ENCODE measurements at regions not wholly inside any gene's neighbourhood (a gene's known extent, or its start where the extent isn't known, plus 50 kb on each side); places are given as distances from the start of the nearest gene placed in this dataset.

DNA sequence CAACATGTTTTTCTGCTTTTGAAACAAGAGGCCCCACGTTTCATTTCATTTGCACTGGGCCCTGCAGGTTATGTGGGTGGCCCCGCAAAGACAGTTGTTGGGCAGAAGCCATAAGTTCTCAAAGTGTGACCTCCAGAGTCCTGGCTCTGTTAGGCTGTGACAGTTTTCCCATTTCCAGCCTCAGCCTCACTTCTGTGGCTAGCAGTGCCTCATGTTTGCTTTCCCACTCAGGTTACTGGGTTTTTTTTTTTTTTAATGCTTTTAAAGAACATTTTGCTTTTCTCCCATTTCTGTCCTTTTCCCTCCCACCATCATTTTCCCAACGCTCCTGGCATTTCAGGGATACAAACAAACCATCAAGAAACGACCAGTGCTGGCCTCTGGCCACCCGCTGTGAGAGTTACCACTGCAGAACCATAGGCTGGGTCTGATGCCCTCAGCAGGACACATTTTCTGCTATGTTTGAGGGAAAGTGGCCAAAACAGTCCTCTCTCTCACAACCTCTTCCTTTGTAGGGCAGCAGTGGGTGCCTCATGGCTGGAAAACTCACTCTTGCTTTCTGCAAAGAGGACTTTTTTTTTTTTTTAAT, 159.0 kb upstream of the MPHOSPH6 start:
- Histone ChIP-seq H3K9me3 (ENCODE audit: control insufficient read depth, low read length) (peaks cover 3% of the 10 kb centered on the region), H3K27me3 (replicated peaks; ENCODE audit: control insufficient read depth, insufficient read depth, low read length) (no peaks in the 10 kb centered on the region), H3K4me3 (ENCODE audit: low read length) (no peak overlapping the region), H3K9ac (ENCODE audit: low read length) (no peak overlapping the region), H3K4me1 (ENCODE audit: control insufficient read depth, insufficient read depth, low read length) (no peaks in the 10 kb centered on the region), H3K36me3 (ENCODE audit: control insufficient read depth, insufficient read depth, low read length, severe bottlenecking) (no peaks in the 10 kb centered on the region)
- DNase-seq (ENCODE audit: low read depth), result no peak

DNA sequence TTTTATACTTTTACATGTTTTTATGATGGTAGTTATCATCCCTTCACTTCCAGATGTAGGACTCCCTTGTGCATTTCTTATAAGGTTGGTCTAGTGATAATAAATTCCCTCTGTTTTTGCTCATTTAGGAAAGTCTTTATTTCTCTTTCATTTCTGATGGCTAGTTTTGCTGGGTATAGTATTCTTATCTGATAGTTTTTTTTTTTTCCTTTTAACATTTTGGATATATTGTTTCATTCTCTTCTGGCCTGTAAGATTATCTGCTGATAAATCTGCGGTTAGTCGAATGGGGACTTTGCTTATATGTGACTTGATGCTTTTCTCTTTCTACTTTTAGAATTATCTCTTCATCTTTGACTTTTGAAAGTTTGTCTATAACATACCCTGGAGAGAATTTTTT, 153.1 kb upstream of the MPHOSPH6 start:
- H3K27me3 ChIP-seq (replicated peaks; ENCODE audit: control insufficient read depth, insufficient read depth, low read length), result no peaks in the 10 kb centered on the region
- H3K4me1 ChIP-seq (ENCODE audit: control insufficient read depth, insufficient read depth, low read length), result no peaks in the 10 kb centered on the region
- no peaks in the 10 kb centered on the region for H3K36me3 ChIP-seq (ENCODE audit: control insufficient read depth, insufficient read depth, low read length, severe bottlenecking)
- no peak overlapping the region for H3K4me3 ChIP-seq (ENCODE audit: low read length)
- no peak for DNase-seq (ENCODE audit: low read depth)
- H3K9me3 ChIP-seq (ENCODE audit: control insufficient read depth, low read length), result peaks cover 19% of the 10 kb centered on the region
- no peak overlapping the region for H3K9ac ChIP-seq (ENCODE audit: low read length)

- H3K9me3 ChIP-seq (ENCODE audit: control insufficient read depth, low read length), result peaks cover 19% of the 10 kb centered on the region
- DNase-seq (ENCODE audit: low read depth), result no peak
- H3K4me3 ChIP-seq (ENCODE audit: low read length), result no peak overlapping the region
- H3K4me1 ChIP-seq (ENCODE audit: control insufficient read depth, insufficient read depth, low read length), result no peaks in the 10 kb centered on the region
- no peaks in the 10 kb centered on the region for H3K27me3 ChIP-seq (replicated peaks; ENCODE audit: control insufficient read depth, insufficient read depth, low read length)
- H3K36me3 ChIP-seq (ENCODE audit: control insufficient read depth, insufficient read depth, low read length, severe bottlenecking), result no peaks in the 10 kb centered on the region
- no peak overlapping the region for H3K9ac ChIP-seq (ENCODE audit: low read length)
These were observed 152.2 kb upstream of the MPHOSPH6 start for GRCh38 chr16:82322177-82322576.

GRCh38 chr16:82319038-82319437, 149.0 kb upstream of the MPHOSPH6 start:
- Histone ChIP-seq H3K36me3 (ENCODE audit: control insufficient read depth, insufficient read depth, low read length, severe bottlenecking) (no peaks in the 10 kb centered on the region), H3K9me3 (ENCODE audit: control insufficient read depth, low read length) (peaks cover 16% of the 10 kb centered on the region), H3K9ac (ENCODE audit: low read length) (no peak overlapping the region), H3K4me3 (ENCODE audit: low read length) (no peak overlapping the region), H3K4me1 (ENCODE audit: control insufficient read depth, insufficient read depth, low read length) (no peaks in the 10 kb centered on the region), H3K27me3 (replicated peaks; ENCODE audit: control insufficient read depth, insufficient read depth, low read length) (no peaks in the 10 kb centered on the region)
- no peak for DNase-seq (ENCODE audit: low read depth)

DNA sequence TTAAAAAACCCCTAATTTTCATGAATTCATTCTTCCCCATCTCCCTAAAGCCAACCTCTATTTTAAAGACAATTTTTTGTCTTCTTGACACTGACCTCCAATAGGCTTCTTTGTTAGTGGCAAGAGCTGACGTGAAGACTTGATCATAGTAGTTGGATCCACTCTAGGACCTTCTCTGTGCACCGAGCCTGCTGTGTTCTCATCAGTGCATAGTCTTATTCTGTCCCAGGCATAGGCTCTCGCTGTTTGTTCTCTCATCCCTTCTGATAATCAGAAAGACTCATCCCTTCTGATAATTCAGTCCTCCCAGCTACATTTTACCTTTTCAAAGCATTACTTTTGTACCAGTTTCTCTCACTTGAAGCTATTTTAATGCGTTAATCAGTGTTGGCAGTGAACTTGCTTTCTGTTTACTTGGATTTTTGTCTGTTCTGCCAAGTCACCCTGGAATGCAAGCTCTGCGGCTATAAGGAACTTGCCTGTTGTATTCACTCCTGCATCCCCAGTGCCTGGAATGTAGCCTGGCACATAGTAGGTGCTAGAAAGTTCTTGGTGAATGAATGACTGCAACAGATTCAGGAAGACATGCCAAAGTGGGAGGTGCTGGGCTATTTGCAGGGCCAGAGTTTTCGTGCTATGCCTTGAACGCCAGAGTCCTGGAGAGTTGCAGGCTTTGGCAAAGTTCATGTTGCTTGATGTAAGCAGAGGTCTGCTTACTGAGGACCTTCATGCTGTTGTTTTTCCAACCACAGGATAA, 147.6 kb upstream of the MPHOSPH6 start:
- H3K36me3 ChIP-seq (ENCODE audit: control insufficient read depth, insufficient read depth, low read length, severe bottlenecking), result no peaks in the 10 kb centered on the region
- no peaks in the 10 kb centered on the region for H3K27me3 ChIP-seq (replicated peaks; ENCODE audit: control insufficient read depth, insufficient read depth, low read length)
- no peaks in the 10 kb centered on the region for H3K4me1 ChIP-seq (ENCODE audit: control insufficient read depth, insufficient read depth, low read length)
- H3K4me3 ChIP-seq (ENCODE audit: low read length), result no peak overlapping the region
- peaks cover 2% of the 10 kb centered on the region for H3K9me3 ChIP-seq (ENCODE audit: control insufficient read depth, low read length)
- no peak for DNase-seq (ENCODE audit: low read depth)
- no peak overlapping the region for H3K9ac ChIP-seq (ENCODE audit: low read length)

GRCh38 chr16:82313754-82314153, 143.7 kb upstream of the MPHOSPH6 start:
- DNase-seq (ENCODE audit: low read depth), result no peak
- no peaks in the 10 kb centered on the region for H3K9me3 ChIP-seq (ENCODE audit: control insufficient read depth, low read length)
- no peak overlapping the region for H3K9ac ChIP-seq (ENCODE audit: low read length)
- no peaks in the 10 kb centered on the region for H3K4me1 ChIP-seq (ENCODE audit: control insufficient read depth, insufficient read depth, low read length)
- no peaks in the 10 kb centered on the region for H3K36me3 ChIP-seq (ENCODE audit: control insufficient read depth, insufficient read depth, low read length, severe bottlenecking)
- H3K4me3 ChIP-seq (ENCODE audit: low read length), result no peak overlapping the region
- no peaks in the 10 kb centered on the region for H3K27me3 ChIP-seq (replicated peaks; ENCODE audit: control insufficient read depth, insufficient read depth, low read length)

DNA sequence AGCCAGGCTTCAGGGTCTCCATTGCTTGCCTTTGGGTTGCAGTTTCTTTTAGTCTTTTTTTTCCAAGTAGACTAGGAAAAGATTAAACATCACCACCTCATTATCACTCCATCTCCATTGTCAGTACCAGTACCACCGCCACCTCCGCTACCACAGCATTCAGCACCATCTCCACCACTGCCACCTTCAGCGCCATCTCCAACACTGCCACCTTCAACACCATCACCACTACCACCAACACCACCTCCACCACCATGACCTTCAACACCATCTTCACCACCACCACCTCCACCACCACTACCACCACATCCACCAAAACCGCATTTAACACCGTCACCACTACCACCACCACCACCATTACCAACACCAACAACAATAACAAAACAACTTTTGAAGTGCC, 141.5 kb upstream of the MPHOSPH6 start:
- H3K4me1 ChIP-seq (ENCODE audit: control insufficient read depth, insufficient read depth, low read length), result no peaks in the 10 kb centered on the region
- no peak for DNase-seq (ENCODE audit: low read depth)
- H3K27me3 ChIP-seq (replicated peaks; ENCODE audit: control insufficient read depth, insufficient read depth, low read length), result no peaks in the 10 kb centered on the region
- H3K9ac ChIP-seq (ENCODE audit: low read length), result no peak overlapping the region
- no peaks in the 10 kb centered on the region for H3K36me3 ChIP-seq (ENCODE audit: control insufficient read depth, insufficient read depth, low read length, severe bottlenecking)
- H3K9me3 ChIP-seq (ENCODE audit: control insufficient read depth, low read length), result peaks cover 10% of the 10 kb centered on the region
- no peak overlapping the region for H3K4me3 ChIP-seq (ENCODE audit: low read length)

DNA sequence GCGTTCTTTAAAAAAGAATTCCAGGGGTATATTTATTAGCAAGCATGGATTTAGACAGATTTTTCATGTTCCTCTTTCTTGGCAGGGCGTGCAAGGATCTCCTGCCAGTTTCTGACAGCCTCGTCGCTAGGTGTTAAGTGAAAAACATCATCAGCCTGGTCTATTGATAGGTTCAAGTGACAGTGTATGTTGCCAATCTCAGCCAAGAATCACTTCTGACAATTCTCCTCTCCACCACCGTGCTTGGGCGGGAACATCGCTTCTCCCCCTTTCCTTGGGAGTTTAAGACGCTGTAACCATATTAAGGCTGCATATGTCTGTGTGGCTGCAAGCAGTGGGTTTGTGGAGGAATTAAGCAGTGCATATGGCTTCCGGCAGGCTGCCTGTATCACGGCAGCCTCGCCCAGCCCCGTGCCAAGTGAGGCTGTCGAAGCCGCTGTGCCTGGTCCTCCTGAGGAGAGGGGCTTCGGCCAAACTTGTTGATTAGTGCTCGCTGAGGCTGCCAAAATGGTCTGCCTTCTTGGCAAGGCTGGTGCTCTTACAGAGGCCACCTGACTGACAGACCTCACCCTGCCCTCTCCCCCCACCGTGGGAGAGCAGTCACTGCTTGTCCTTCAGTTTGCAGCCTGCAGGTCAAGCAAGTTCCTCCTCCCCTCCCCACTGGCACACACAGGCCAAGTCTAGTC, 132.2 kb upstream of the MPHOSPH6 start:
- H3K36me3 ChIP-seq (ENCODE audit: control insufficient read depth, insufficient read depth, low read length, severe bottlenecking), result no peaks in the 10 kb centered on the region
- peaks cover 7% of the 10 kb centered on the region for H3K27me3 ChIP-seq (replicated peaks; ENCODE audit: control insufficient read depth, insufficient read depth, low read length)
- H3K9ac ChIP-seq (ENCODE audit: low read length), result no peak overlapping the region
- H3K4me1 ChIP-seq (ENCODE audit: control insufficient read depth, insufficient read depth, low read length), result no peaks in the 10 kb centered on the region
- peaks cover 10% of the 10 kb centered on the region for H3K9me3 ChIP-seq (ENCODE audit: control insufficient read depth, low read length)
- no peak overlapping the region for H3K4me3 ChIP-seq (ENCODE audit: low read length)
- DNase-seq (ENCODE audit: low read depth), result no peak

- H3K9ac ChIP-seq (ENCODE audit: low read length), result no peak overlapping the region
- H3K4me1 ChIP-seq (ENCODE audit: control insufficient read depth, insufficient read depth, low read length), result no peaks in the 10 kb centered on the region
- H3K27me3 ChIP-seq (replicated peaks; ENCODE audit: control insufficient read depth, insufficient read depth, low read length), result peaks cover 7% of the 10 kb centered on the region
- DNase-seq (ENCODE audit: low read depth), result no peak
- no peaks in the 10 kb centered on the region for H3K36me3 ChIP-seq (ENCODE audit: control insufficient read depth, insufficient read depth, low read length, severe bottlenecking)
- H3K9me3 ChIP-seq (ENCODE audit: control insufficient read depth, low read length), result peaks cover 5% of the 10 kb centered on the region
- H3K4me3 ChIP-seq (ENCODE audit: low read length), result no peak overlapping the region
These were observed 131.2 kb upstream of the MPHOSPH6 start for GRCh38 chr16:82301146-82301755.

- peaks cover 5% of the 10 kb centered on the region for H3K9me3 ChIP-seq (ENCODE audit: control insufficient read depth, low read length)
- no peak for DNase-seq (ENCODE audit: low read depth)
- H3K4me1 ChIP-seq (ENCODE audit: control insufficient read depth, insufficient read depth, low read length), result no peaks in the 10 kb centered on the region
- H3K27me3 ChIP-seq (replicated peaks; ENCODE audit: control insufficient read depth, insufficient read depth, low read length), result peaks cover 7% of the 10 kb centered on the region
- H3K9ac ChIP-seq (ENCODE audit: low read length), result no peak overlapping the region
- H3K36me3 ChIP-seq (ENCODE audit: control insufficient read depth, insufficient read depth, low read length, severe bottlenecking), result no peaks in the 10 kb centered on the region
- H3K4me3 ChIP-seq (ENCODE audit: low read length), result no peak overlapping the region
These were observed 130.4 kb upstream of the MPHOSPH6 start for GRCh38 chr16:82300374-82300951.

GRCh38 chr16:82298472-82298871, 128.4 kb upstream of the MPHOSPH6 start:
- H3K9ac ChIP-seq (ENCODE audit: low read length), result no peak overlapping the region
- no peak overlapping the region for H3K4me3 ChIP-seq (ENCODE audit: low read length)
- H3K4me1 ChIP-seq (ENCODE audit: control insufficient read depth, insufficient read depth, low read length), result no peaks in the 10 kb centered on the region
- H3K27me3 ChIP-seq (replicated peaks; ENCODE audit: control insufficient read depth, insufficient read depth, low read length), result peaks cover 10% of the 10 kb centered on the region
- H3K9me3 ChIP-seq (ENCODE audit: control insufficient read depth, low read length), result peaks cover 5% of the 10 kb centered on the region
- no peak for DNase-seq (ENCODE audit: low read depth)
- no peaks in the 10 kb centered on the region for H3K36me3 ChIP-seq (ENCODE audit: control insufficient read depth, insufficient read depth, low read length, severe bottlenecking)

All from adipocyte (in vitro differentiated cells).